GM23248 (cell line): ENCODE measurements at regions not wholly inside any gene's neighbourhood (a gene's known extent, or its start where the extent isn't known, plus 50 kb on each side); places are given as distances from the start of the nearest gene placed in this dataset.

ENCODE experiments used
- EZH2 ChIP-seq: fragments of 200-600 bp; sonication (generic); IDR thresholded peaks from 2 replicates; pipeline ENCODE4 v1.6.1; 2018; ENCODE audit warnings: antibody characterized with exemption, mild to moderate bottlenecking; ENCODE audit not compliant: insufficient read depth, poor library complexity, severe bottlenecking
- EZH2phosphoT487 ChIP-seq: fragments of 200-600 bp; sonication (generic); IDR thresholded peaks from 2 replicates; pipeline ENCODE4 v1.6.1; 2018; ENCODE audit warnings: antibody characterized with exemption, moderate library complexity, mild to moderate bottlenecking, low read depth; ENCODE audit not compliant: insufficient read depth

- TF ChIP-seq EZH2 = no peak
- no peak for TF ChIP-seq EZH2phosphoT487
Measured at GRCh38 chr1:194586302-194586701, 1399.9 kb upstream of the B3GALT2 start.
